ENCODE measurements at regions not wholly inside any gene's neighbourhood (a gene's known extent, or its start where the extent isn't known, plus 50 kb on each side); places are given as distances from the start of the nearest gene placed in this dataset.

DNA sequence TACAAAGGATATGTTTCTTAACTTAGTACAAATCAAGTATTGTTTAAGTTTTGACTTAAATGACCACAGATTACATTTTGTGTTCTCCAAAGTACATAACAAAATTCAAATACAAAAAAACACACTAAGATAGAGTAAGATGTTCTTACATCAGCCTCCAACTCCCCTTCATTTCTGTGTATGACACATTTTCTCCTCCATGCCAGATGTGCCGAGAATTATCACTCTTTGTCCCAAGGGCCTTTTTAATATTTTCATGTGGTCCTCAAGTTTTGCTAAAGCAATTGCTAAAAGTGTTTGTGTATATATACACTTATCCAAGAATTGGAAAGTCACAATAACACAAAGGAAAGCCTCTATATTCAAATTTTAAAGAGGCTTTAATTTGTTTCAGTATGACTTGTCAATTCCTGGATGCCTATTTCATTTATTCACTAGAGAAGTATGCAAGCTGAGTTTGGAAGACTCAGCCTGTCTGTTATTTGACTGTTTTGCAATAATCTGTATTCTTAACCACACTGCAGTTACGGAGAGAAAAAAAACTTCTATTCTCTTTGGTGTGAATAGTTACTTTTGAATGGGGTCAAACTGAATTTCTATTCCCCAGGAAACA, 586.4 kb upstream of the SEMA3D start:
- no peak for DNase-seq

DNA sequence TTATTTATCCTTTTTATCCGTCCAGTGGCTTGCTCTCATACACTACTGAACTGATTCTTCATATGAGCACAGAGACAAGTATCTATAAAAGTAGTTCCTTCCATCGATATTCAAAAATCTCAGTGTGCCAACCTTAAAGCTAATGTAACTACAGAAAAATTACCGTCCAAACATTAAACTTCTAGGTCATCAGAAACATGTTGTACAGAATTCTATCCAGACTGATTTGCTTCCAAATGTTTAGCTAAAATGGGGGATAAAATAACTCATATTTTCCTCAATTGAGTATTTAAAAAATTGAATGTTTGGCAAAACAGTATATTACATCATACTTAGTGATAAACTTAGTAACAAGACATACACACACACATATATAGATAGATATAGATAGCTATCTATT, 584.7 kb upstream of the SEMA3D start:
- DNase-seq: no peak

DNA sequence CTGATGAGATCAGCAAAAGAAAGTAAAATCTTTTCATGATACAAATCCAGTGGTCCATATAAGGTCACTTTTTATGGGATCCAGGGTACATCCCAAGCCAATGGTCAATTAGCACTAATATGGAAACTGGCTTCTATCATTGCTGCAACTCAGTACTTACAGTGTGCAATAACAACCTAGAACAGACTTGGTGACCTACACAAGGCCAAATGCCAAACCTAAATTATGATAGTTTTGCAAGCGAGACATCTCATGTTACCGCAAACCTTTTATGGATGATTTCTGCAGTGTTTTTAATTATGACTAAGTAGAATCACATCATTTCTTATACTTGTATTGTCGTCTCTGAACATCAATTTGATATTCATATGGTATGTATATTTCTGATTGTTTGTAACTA, 583.5 kb upstream of the SEMA3D start:
- no peak for DNase-seq

DNA sequence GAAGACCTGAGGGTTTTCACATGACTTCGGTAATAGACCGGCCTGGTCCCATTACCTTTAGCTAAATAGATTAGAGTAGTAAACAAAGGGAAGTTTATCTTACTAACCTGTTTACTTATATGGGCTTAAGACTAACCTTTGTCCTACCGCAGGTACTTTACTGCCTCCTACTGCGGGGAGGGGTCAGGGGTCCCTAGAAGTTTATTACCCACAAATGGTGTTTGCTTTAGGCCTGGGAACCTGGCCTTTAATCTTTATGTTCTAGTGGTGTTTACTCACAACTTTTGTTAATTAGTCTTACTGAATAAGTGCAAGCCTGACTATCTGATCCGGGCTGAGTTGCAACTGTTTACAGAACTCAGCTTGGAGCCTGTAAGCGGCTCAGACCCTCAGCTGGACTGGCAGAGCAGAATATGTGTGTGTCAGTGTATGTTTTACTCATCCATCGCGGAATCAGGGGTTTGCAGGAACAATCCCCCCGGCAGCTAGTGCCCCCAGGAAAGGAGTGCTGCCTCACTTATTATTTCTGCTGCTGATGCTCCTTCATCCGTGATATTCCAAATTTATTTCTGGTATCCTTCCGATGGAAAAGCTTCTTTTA, 578.9 kb upstream of the SEMA3D start:
- no peak for DNase-seq

DNA sequence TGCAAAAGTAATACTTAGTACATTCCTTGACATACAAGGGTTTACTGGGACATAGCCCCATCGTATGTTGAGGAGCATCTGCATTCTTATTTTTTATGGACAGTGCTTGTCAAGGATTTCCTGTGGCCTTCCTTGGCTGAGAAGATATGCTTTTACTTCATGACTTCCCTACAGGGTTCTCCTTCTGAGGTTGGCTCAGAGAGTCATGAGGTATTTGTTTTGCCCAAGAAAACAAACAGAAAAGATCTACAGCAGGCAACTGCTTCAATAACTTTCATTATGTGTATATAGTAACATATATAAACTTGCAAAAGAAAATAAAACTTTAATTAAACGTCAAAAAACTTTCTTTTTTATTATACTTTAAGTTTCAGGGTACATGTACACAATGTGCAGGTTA, 577.2 kb upstream of the SEMA3D start:
- DNase-seq: no peak

DNA sequence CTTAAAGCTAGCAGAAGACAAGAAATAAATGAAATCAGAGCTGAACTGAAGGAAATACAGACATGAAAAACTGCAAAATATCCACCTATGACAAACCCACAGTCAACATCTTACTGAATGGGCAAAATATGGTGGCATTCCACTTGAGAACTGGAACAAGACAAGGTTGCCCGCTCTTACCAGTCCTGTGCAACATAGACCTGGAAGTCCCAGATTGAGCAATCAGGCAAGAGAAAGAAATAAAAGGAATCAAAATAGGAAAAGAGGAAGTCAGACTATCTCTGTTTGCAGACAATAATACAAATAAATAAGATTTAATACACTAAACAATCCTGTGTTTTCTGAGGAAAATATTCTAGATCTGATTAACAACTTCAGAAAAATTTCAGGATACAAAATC, 570.5 kb upstream of the SEMA3D start:
- DNase-seq: no peak

DNA sequence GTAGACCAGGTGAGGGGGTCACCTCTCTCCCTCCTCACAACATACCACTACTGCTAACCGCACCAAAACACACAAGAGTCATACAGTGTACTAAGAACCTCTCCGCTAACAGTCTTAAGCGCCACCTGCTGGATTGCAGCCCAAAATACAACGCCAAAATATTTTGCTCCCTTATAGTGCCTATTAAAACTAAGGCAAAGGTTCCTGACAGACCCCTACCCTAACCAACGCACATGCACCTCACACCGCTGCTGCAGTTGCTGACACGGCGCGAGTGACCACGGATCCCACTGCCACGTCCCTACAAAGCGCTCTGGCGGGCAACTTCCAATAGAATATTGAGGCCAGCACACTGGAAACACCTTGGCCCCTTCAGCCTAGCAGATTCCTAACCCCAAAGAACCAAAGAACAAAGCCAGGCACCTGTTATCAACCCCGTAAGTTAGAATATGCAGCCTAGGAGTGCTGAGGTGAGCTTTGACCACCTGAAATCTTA, 563.6 kb upstream of the SEMA3D start:
- no peak for DNase-seq

DNA sequence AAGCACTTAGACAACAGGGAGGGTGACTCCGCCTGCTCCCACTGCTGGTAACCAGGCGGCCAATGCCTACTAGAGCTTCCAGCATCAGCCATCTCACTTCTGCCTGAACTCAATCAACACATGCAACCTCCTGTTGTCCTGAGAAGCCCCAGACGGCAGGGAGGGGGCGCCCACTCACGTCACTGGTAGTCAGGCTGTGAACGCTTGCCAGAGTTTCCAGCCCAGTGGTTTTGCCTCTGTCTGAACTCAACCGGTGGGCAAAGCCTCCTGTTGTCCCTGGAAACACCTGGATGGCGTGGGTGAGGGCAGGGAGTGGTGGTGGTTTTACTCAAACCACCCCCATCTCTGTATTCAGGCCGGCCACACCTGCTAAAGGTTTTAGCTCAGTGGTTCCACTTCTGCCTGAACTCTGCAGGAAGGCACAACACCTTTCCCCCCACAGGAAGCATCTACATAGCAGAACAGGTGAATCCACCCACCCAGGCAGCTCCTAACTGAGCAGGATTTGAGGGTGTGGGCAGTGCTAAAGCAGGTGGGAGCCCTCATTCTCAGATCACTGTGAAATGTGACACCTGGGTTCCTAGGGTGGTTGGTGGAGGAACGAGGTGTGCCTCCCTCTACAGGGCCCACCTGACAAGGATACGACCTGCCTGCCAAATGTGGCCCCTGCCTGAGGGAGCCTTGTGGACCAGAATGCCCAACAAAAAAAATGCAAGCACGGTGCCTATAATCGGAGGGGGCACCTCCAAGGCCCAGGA, 563.0 kb upstream of the SEMA3D start:
- no peak for DNase-seq

DNA sequence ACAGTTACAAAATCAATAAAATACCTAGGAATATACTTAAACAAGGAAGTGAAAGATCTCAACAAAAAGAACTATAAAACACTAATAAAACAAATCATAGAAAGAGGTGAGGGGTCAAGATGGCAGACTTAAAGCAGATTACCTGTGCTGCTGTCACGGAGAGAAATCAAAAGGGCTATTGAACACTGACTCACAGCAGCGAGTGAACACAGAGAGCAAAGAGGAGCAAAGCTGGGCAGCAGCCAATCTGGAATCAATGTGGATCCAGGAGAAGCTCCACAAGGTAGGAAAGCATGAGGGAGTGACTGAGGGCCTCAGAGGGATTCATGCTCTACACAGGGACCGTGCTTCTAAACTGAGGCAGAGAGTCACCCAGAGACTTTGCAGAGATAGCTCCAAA, 562.0 kb upstream of the SEMA3D start:
- DNase-seq: no peak

DNA sequence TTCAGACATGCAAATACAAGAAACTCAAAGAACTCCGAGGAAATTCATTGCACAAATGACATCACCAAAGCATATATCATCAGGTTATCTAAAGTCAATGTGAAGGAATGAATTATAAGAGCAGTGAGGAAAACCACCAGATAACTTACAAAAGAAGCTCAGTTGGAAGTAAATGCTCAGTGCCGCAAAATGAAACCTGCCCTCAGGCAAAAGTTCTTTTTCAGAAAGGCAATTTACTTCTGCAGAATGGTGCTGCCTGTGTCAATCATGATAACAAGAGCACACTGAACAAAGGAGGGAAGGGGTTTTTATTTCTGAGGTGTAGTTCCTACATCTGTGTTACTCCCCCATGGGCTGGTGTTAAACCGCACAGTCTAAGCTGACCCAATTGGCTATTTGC, 550.6 kb upstream of the SEMA3D start:
- DNase-seq: no peak

DNA sequence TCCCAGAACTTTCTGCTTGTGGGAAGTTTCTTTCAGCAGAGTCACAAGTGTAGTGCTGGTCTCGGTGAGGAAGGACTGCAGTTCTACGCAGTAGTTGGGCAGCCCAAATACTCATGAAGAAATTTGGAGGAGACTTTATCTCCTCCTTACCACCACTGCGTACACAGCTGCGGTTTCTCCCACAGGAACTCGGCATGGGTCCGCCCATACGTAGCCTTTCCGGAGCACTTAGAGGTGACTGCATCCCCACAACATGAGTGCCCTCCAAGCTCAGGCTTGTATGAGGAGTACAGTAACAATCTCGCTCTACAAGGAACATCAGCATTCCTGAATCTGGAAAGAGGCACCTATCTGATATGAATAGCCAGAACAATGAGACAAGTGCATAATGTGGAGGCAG, 549.2 kb upstream of the SEMA3D start:
- DNase-seq: no peak

DNA sequence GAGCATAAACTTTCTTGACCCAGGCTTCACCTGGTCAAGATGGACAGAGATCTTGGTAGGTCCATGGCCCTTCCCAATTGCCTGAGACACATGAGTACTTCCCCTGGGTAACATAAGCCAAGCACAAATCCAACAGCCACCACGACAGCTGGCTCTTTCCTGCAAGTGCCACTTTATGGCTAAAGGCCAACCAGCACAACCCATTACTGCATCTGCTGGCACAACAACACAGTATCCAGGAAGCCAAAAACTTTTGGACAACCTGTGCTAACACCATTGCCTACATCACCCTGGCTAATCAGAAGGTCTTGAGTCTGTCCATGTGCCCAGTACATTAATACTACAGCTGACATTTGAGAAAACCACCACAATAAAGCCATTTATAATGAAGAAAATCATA, 548.0 kb upstream of the SEMA3D start:
- no peak for DNase-seq

DNA sequence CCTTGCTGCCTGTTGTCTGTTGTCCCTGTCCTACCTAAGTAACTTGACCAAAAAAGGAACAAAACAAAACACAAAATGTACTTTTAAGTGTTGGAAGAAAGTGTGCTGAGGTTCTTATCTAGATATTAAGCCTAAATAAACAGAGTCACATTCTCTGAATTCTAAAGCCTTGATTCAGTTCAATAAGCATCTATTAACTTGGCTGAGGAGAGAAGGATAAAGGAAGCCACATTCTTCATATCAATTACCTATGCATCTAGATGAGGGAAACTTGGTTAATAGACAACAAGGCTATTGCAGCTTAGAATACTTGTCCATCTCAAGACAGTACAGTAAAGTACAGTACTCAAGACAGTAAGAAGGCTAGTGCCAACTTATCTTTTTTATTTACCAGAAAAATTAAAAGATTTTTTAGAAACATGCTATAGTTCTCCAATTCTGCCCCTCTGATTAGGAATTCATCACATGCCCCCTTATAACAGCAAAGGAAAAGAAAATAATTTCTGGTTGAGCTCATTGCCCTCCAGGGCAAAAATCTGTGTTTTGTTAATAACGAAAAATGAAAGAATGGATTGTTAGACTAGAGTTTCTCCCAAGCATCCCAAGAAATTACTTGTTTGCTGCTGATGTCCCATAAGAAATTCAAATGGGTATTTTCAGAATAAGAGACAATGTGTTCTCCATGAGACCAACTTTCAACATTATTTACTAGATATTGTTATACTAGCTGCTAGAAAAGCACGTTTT, 546.5 kb upstream of the SEMA3D start:
- DNase-seq: no peak

DNA sequence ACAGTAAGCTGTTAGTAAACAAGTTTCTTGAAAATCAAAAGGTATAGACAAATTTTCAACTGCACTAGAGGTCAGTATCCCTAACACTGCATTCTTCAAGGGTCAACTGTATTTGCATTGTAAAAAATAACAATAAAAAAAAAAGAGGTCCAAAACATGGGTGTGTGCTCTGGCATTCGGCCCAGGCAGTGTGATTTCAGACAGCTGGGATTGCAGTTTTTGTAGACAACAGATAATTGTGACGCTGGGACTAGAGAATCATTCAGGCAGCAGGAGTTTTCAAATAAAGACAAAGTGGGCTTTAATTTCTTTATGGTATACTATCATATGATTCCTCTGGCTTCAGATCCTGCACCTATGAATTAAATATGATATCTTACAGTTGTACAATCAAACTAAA, 543.2 kb upstream of the SEMA3D start:
- no peak for DNase-seq

DNA sequence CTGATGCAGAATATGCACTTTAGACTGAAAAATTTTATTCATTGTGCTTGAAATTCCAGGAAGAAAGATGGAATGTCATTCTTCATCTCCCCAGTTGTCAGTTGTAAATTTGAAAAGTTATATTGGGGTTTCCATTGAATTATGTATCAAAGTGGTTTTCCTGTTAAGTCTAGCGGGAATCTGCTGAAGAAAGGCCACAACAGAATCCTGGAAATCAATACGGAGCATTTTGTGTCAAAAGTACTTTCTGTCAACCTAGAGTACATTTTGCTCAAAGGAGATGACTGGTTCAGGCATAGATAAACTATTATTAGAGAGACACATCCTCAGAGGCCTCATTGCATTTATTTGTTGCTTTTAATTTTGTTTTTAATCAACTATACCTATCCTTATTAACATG, 538.2 kb upstream of the SEMA3D start:
- no peak for DNase-seq

DNA sequence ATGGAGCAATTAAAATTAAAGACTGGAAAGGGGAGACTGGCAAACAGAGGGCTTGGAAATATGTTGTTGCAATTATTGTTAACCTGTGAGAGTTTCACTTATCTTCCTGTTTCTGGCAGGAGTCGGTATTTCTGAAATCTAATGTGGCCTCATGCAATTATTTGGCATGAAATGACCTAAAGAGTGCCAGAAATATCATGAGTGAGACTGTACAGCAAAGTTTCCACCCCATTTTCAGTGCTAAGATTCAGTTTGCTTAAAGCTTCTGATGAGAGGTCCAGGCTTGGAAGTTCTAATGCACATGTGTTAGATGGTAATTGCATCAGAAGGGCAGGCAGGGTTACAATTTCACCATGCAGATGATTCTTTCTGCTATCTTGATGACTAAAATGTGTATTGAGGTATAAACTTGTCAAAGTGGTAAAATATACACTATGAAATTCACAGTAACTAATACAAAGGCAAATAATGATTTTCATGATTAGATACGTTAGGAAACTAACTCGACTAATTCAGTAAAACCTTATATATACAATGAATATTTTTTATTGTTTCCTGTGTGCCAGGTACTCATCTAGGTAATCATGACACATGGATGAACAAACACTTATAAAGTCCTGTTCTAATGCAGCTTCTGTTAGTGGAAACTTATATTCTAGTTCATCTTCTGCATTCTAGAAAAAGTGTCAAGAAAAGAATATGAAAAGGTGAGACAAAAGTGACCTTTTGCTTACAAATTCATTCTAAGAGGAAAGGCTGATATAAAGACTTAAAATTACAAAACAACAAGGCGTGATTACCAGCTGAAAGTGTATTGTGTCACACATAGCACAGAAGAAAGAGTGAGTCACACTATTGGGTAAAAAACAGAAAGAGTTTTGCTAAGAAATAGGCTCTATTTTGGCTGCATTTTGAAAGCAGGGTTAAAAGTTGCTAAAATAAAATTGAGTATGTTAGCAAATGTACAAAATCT, 533.4 kb upstream of the SEMA3D start:
- DNase-seq: no peak

DNA sequence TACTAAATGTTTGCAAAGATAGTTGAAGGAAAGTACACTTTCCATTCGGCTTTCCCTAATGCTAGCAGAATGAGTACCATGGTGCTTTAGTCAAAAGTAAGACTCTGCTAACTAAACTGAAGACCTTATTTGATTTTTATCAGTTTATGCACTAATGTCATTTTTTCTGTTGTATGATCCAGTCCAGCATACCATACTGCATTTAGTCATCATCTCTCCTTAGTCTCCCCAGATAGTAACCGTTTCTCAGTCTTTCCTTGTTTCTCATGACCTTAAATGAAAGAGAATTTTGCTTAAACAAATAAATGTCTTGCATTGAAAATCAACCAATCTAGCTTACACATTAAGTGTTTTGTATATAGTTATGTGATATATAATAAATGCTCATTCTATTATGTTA, 529.5 kb upstream of the SEMA3D start:
- no peak for DNase-seq

DNA sequence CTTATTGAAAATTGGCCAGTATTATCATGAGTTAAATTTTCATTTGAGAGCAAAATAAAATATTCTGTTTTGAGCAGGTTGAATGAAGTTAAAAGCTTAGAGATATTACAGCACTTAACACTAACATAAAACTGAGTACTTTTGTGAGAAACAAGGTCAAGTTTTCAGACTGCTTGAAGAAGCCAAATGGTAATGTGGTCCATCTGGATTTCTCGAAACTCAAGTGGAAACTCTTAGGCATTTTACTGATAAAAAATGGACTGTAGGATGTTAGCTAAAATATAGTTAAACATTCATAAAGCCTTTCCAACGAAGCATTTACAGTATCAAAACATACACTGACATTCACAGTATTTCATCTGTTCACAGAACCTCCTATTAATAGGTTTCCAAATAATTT, 528.1 kb upstream of the SEMA3D start:
- no peak for DNase-seq

DNA sequence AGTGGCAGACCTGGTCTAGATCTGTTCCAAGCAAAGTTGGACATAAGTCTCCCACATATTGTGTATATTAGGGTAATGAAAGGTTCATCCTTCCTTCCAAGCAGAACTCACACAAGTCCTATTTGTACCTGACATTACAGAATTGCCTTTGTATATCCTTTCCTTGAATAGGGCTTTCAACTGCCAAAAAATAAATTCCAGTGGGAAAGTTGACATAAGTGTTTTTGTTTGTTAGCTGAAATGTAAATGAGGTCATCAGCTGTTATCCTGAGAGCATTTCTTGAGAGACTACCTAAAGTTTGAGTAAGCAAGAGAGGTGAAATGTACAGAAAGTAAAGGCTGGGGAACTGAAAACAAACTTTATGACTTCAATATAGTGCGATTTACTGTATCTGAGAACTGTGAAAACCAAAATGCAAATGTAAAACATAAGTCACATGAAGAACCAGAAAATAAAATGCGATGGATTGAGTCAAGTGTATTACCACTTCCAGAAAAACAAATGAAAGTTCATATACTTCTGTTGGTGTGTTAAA, 527.3 kb upstream of the SEMA3D start:
- no peak for DNase-seq

DNA sequence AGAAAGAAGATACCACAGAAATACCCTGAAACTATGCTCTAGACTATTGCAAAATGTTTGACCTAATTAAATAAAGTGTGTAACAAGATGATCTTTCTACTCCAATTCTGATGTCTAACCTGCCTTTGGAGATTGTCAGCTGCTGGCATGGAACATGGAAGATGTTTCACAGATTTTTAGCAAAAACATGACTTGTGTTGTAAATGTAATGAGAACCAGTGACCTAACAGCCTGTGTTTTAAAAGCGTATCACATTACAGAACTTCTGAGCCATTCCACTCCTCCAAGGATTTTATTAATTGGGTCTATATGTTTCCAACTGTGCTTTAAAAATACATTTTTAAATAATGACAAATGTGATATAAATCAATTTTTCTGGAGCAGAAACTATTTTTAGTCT, 526.3 kb upstream of the SEMA3D start:
- no peak for DNase-seq

DNA sequence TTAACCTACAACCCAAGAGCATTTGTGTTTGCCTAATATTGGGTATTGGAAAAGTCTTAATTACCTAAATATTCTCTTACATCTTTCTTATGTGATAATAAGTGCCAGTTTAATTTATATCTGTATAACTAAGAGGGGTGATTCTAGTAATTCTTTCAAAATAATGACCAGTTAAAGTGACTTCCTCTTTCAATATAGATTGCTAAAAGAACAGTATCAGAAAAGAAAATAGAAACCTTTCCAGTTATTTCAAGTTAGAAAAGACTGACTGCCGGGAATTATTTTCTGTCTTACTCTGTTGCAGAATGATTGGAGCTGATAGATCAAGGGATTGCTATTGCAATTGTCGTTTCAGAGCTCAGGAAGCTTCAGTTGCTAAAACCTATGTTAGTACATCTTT, 525.0 kb upstream of the SEMA3D start:
- no peak for DNase-seq

DNA sequence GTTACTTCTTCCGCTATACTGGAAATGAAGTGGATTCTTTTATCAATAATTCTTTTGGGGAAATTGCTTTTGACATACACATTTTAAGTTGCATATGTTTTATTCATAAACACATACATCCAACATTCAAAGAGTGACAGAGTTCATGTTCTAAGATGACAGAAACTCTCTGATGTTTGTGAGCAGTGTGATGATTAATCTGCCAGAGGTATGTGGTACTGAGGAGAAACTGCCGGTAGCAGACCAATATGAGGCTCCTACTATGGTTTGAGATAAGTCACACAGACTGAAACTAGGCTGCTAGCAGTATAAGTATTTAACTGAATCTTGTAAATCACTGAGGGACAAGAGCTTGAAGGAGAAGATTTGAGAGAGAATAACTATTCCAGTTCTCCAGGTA, 524.1 kb upstream of the SEMA3D start:
- DNase-seq: no peak
